Glomerular visceral epithelial cell (primary cell): ENCODE measurements at regions not wholly inside any gene's neighbourhood (a gene's known extent, or its start where the extent isn't known, plus 50 kb on each side); places are given as distances from the start of the nearest gene placed in this dataset.
A peak's percentile ranks its signal among the peaks of the same experiment; 100 is the strongest.

Source experiments
- DNase-seq: peaks from one replicate; pipeline ENCODE4 v3.0.0-alpha.2; 2016; ENCODE audit errors: extremely low spot score

DNA sequence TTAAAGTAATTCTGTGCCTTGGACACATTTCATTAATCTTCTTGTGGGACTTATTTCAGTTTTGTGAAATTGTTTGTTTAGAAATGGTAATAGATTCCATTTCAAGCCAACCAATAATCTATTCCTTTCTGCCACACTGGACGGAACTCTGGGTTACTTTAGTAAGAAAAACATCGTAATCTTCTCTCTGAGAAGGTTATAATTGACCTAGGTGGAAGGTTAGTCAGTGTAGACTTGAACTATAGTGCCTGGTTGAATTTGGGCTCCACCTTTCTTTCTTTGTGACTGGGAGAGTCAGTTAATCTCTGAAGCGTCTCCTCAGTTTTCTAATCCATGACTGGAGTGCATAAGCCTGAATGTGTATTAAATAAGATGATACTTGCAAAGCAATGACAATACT lies 89.7 kb upstream of the PRLR start:
- DNase-seq = no peak

- DNase-seq = peak; percentile 75
Observed at GRCh38 chr5:35319333-35320002, 89.2 kb upstream of the PRLR start.

GRCh38 chr5:35317586-35317985 lies 87.3 kb upstream of the PRLR start:
- DNase-seq = no peak

GRCh38 chr5:35316611-35317274 lies 86.5 kb upstream of the PRLR start:
- DNase-seq = peak; percentile 15

DNA sequence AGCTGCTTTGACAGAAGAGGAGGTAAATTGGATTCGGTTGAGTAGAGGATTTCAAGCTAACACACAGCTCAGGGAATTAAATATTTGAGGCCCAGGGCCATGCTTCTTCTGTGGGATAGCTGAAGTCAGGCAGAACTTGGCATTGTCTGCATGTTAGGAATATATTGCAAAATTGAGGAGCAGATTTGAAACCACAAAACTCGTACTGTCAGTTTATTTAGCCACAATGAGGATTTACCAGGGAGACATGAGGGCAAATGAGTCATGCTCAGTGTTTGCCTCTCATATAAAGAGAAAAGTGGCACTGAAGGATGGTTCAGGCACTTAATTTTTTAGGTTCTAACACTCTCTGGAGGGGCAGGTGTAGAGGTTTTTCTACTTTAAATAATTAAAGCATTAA lies 83.0 kb upstream of the PRLR start:
- DNase-seq = peak; percentile 62

GRCh38 chr5:35312267-35312666 lies 82.0 kb upstream of the PRLR start:
- DNase-seq = no peak

GRCh38 chr5:35309365-35310130 lies 79.3 kb upstream of the PRLR start:
- DNase-seq = no peak

DNA sequence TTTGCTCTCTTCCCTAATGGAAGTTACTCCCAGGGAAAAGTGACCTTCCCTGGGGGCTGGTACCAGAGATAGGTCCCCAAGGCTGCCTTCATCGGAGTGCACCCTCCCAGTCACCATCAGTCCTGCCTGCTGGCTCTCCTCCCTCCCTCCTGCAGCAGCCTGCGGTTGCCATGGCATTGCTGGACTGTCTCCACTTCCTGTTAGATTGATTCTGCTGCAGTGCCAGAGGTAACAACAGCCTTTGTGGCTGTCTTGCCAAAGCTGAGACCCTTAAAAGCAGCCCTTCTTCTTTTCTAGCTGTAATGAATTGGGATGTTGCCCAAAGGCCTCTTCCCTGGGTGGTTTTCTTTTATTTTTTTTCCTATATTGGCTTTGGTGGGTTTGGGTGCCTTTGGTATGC lies 78.1 kb upstream of the PRLR start:
- DNase-seq = no peak

- no peak for DNase-seq
Observed at GRCh38 chr5:35306716-35307365, 76.6 kb upstream of the PRLR start.

DNA sequence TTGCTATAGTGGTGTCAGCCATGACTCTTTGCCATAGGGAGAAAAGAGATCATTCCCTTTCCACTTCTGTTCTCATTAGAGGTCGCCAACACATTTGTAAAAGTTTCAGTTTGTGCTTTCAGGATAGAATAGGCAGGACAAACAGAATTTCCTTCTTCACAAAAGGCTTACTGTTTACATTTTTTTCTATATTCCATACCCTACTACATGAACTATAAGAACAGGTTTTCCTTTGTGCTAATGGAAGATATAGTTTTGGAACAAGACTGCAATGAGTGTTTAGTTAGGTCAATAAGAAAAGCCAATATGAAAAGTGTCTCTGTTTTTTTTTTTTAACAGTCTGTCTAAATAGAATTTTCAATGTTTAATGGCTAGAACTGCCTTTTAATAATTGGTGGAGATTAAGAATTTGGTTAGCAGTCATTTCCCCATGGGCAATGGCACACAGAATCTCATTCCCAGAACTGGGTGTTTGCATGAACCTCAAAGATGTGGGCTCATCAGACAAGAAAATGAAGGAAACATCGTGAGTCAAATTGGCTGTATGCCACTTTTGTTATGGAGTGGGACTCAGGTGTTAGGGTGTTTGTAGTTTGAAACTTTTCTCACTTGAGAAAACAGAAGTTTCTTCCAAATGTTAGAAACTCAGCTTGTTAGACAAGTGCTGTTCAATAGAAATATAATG lies 75.2 kb upstream of the PRLR start:
- DNase-seq = no peak

DNA sequence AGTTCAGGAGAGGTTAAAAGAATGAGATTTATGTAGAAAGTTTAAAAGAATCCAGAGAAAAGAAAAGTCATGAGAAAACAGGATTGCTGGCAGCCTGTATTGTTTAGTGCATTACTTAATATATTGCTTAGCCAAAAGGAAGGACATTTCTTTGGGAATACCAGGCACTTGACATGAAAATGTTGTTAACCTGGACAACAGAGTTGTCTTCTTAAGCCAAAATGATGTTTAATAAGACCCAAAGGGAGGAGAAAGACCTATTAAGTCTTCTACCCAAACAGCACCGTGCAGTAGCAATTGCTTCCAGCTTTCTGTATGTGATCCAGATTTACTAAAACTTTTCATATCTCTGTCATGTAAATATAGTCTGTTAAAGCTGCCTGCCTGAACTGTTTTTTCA lies 74.0 kb upstream of the PRLR start:
- DNase-seq = no peak

DNA sequence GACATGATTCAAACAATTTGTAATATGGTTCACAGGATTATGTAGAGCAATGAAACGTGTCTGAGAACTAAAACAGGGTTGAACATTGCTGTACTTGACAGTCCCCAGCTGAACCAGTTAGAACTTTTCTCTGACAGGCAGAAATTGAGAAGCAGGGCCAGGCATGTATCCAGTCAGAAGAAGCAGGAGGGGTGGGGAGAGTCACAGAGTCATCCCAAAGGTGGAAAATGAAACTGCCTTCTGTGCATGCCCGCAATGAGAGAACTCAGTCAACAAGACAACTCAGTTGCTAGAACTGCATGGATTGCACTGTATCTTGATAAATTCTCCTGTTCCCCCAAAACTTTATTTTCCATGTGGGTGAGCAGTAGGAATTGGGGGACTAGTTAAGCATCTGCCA lies 72.9 kb upstream of the PRLR start:
- no peak for DNase-seq

- no peak for DNase-seq
Observed at GRCh38 chr5:35302544-35302943, 72.3 kb upstream of the PRLR start.

GRCh38 chr5:35297755-35298154 lies 67.5 kb upstream of the PRLR start:
- no peak for DNase-seq

GRCh38 chr5:35294976-35295375 lies 64.7 kb upstream of the PRLR start:
- no peak for DNase-seq

GRCh38 chr5:35294017-35294416 lies 63.7 kb upstream of the PRLR start:
- no peak for DNase-seq

DNA sequence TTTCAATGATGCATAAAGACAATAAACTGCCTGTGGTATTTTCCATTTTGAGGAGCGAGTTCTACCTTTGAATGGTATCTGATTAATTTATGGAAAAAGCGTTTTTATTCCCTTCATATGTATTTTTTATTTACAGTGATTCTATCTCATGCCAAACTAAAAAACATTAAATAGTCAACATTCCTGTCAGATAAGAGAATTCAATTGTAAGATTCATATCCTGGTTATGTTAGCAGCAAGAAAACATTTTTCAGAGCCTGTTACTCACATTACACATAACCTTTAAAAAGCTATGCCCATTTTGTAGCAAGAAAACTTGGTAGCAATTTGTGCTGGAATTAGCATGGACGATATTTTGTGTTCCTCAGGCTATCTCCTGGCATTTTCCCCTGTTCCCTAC lies 55.1 kb upstream of the PRLR start:
- no peak for DNase-seq

GRCh38 chr5:35285011-35285410 lies 54.7 kb upstream of the PRLR start:
- DNase-seq = no peak

GRCh38 chr5:35284364-35284763 lies 54.1 kb upstream of the PRLR start:
- no peak for DNase-seq

- DNase-seq = no peak
Observed at GRCh38 chr5:35282810-35283209, 52.5 kb upstream of the PRLR start.

- no peak for DNase-seq
Observed at GRCh38 chr5:35281613-35282012, 51.3 kb upstream of the PRLR start.
